T47D (cell line): ENCODE measurements at regions not wholly inside any gene's neighbourhood (a gene's known extent, or its start where the extent isn't known, plus 50 kb on each side); places are given as distances from the start of the nearest gene placed in this dataset.
A peak's percentile ranks its signal among the peaks of the same experiment; 100 is the strongest.

Experiments used
- DNase-seq, 2 experiments: peaks; one replicate each; pipeline versions ENCODE4 v3.0.0 to v3.0.0-alpha.2; 2011 to 2012; ENCODE audit warnings: low read depth in 1 of 2, low spot score in 1 of 2
- JUND ChIP-seq: IDR thresholded peaks from 2 replicates; pipeline ENCODE4 v1.6.1; 2012; ENCODE audit warnings: low read depth
- in situ Hi-C: cut with HindIII; loops from 2 replicates; pipeline ENCODE4 v1.10.0; 2016; ENCODE audit warnings: low sequenced_read_pairs, low pct_unique_long_range_greater_than_20kb

GRCh38 chr2:2849464-2850217 is 518.6 kb upstream of the MYT1L start:
- no peak for TF ChIP-seq JUND
- in situ Hi-C loops = no loop called here
- no peak for DNase-seq

- no peak for TF ChIP-seq JUND
- no peak for DNase-seq
- in situ Hi-C loops = no loop called here
Observed at GRCh38 chr2:2848621-2849333, 517.7 kb upstream of the MYT1L start.

- DNase-seq = no peak
- no peak for TF ChIP-seq JUND
- in situ Hi-C loops = no loop called here
Observed at GRCh38 chr2:2848198-2848597, 517.1 kb upstream of the MYT1L start.

- in situ Hi-C loops = no loop called here
- DNase-seq = no peak
- no peak for TF ChIP-seq JUND
Observed at GRCh38 chr2:2847209-2847676, 516.2 kb upstream of the MYT1L start.

DNA sequence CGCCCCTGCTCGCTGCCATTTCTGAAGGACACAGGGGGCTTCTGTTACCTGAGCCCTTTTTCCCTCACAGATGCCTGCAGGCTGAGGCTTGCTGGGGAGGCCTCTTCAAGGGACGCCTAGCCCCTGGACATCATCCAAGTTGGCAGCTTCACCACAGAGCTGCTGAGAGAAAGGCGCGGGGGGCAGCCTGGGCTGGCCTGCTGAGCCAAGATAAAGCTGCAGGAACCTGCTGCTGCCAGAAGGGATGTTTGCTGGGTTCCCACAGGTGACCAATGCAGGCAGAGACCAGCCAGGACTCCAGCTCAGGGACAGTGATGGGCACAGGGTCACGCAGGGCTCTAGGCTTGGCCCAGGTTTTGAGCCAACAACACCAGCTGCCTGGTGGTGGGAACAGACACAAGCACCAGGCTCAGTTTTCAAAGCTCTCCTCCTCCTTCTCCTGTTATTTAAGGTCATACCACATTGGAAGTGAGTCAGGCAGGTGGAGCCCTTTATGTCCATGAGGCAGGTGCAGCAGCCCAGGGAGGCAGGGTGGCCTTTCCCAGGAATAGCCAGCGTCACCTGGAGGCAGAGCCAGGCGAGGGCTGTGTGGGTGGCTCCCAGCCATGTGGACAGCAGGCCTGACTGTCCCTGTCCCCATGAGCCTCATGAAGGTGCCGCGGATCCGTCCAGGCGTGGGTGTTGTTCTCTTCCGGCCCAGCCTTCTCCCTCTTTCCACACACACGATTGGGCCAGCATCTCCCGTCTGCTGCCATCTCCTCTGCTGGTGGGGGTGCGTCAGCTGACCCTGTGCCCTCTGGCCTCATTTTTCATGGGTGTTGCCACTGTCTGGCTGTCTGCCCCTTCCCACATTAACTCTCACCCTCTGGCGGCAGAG is 515.5 kb upstream of the MYT1L start:
- in situ Hi-C loops = no loop called here
- no peak for DNase-seq
- no peak for TF ChIP-seq JUND

- no peak for TF ChIP-seq JUND
- DNase-seq = no peak
- in situ Hi-C loops = no loop called here
Observed at GRCh38 chr2:2845806-2846315, 514.8 kb upstream of the MYT1L start.

- DNase-seq = no peak
- in situ Hi-C loops = no loop called here
- no peak for TF ChIP-seq JUND
Observed at GRCh38 chr2:2845267-2845666, 514.2 kb upstream of the MYT1L start.

- no peak for TF ChIP-seq JUND
- in situ Hi-C loops = no loop called here
- peak in 1 of 2 experiments; percentile 2 for DNase-seq
Observed at GRCh38 chr2:2843969-2844548, 513.0 kb upstream of the MYT1L start.

DNA sequence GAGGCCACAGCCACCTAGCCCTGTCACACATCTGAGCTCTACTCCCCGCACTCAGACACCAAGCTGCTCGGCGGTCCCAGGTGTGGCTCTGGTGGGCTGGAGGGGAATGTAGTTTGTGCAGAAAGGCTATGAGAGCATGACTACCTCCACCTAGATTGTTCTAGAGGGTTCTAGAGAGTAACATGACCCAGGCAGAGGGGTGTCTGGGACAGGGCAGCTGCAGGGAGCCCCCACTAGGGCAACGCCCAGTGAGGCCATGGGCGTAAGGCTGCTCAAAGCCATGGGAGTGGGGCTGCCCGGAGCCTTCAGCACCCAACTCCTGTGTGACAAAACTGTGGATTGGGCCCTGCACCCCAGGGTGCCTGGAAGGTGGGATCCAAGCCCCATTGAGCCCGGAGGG is 511.4 kb upstream of the MYT1L start:
- in situ Hi-C loops = no loop called here
- TF ChIP-seq JUND = no peak
- DNase-seq = no peak

DNA sequence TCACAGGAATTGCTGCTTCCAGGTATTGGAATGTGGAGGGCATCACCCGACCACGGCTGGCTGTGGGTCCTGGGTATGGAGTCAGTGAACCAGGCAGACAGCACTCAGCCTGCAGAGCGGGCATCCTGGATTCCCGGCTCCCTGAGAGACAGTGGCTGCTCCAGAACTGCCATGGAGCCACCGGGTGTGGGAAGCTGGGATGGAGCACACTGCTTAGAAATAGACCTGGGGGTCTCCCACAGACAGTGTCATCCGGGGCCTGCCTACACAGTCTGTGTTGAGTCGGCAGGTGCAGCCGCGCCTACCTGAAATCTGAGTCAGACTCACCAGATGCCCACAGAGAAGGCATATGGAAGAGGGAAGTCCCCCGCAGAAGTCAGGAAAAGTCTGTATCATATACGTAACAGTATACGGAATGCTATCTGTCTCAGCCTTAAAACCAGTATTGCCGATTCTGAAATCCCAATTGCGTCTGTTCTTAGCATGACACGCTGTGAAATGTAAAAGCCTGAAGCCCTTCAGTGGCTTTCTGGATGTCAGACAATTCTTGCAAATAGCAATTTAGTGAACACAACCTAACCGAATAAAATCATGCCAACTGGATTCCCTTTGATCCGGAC is 509.7 kb upstream of the MYT1L start:
- in situ Hi-C loops = no loop called here
- no peak for DNase-seq
- TF ChIP-seq JUND = no peak

GRCh38 chr2:2839782-2840531 is 508.9 kb upstream of the MYT1L start:
- in situ Hi-C loops = no loop called here
- no peak for TF ChIP-seq JUND
- DNase-seq = no peak

DNA sequence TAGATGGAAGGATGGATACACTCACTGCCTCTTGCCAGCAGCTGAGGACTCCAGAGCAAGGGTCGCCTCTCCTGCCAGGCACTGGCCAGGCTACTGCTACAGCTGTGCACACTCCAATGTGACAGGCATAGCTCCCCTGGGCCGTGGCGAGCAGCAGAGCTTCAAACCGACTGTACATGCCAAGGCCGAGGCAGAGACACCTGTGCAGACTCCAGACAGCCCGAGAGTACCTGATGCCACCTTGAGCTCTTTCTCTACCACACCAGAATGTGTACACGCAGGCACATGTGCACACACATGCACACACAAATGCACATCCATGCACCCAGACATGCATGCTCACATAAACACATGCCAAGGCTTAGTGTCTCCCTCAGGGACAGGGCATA is 508.3 kb upstream of the MYT1L start:
- DNase-seq = no peak
- in situ Hi-C loops = no loop called here
- TF ChIP-seq JUND = no peak
